Left colon (tissue), 2 donors: ENCODE measurements at regions not wholly inside any gene's neighbourhood (a gene's known extent, or its start where the extent isn't known, plus 50 kb on each side); places are given as distances from the start of the nearest gene placed in this dataset.

ENCODE experiments used
- ATAC-seq: fragments of 200-7000 bp; cut with Tn5 transposase; one replicate; pipeline ENCODE4 v1.9.1; 2020; ENCODE audit warnings: mild to moderate bottlenecking, moderate library complexity
- DNase-seq, 2 donors: peaks; one replicate each; pipeline ENCODE4 v3.0.0-alpha.2; 2020
- intact Hi-C, 2 donors: fragments of 100-400 bp; cut with DNase I in 1 of 2; cut with micrococcal nuclease in 1 of 2; formaldehyde crosslinking; loops; one replicate each; pipeline versions ENCODE4 v1.11.2 to v1.14.0; 2022; cut with DNase I, micrococcal nuclease
- donor health status: DM: no; HTN: no; CAD: no.
- donor health status: DM: yes; HTN: yes; CAD: no.

DNA sequence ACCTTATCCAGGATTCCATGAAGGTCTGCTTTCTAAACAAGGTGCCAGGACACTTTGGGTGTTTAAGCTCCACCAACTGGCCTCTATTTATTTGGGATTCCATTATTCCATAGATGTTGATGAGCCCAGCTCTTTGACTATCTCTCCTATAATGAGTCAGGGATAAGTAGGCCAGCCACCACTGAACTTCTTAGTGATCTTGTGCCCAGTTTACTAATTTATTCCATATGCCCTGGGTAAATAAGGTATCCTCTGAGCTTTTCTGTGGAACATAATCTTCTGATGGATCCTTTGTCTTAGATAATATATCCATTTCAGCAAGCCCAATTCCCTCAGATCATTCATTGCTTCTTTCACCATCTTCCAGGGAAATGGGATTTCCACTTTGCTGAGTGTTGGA lies 535.0 kb downstream of the FOXG1 start:
- ATAC-seq (no peak), DNase-seq (no peak)
- intact Hi-C loops = no loop called here

DNA sequence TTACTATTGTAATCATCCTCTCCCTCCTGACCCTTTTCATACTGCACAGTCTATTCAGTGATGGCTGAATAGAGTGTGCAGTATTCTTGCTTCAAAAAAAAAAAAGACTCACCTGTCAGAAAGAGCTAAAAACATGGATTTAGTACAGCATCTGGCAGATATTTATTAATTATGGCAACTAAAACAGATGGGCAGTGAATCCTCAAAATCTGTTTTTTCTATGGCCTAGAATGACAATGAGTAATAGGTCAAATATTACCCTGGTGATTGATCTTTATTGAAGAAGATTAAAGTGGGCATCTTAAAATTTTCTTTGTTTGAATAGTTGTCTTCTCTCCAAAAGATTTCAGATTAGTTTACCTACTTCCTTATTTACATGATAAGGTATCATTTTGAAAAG lies 543.6 kb downstream of the FOXG1 start:
- intact Hi-C loops = no loop called here
- DNase-seq = no peak
- no peak for ATAC-seq

DNA sequence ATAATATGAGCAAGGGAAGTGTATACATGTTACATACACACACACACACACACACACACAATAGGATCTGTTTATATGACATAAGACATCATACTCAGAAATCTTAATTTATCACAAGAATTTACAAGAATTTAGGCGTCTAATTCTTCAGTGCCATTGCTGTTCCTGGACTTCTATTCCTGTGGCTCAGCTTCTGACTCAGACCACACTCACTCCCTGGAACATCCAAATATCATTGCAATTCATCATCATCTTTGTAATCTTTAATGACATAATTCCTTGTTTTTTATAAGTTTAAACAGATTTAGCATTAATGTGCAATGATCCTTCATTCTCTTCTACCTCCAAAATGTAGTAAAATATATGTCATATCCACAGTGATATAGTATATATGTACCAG lies 544.2 kb downstream of the FOXG1 start:
- DNase-seq (no peak), ATAC-seq (no peak)
- intact Hi-C loops = no loop called here

DNA sequence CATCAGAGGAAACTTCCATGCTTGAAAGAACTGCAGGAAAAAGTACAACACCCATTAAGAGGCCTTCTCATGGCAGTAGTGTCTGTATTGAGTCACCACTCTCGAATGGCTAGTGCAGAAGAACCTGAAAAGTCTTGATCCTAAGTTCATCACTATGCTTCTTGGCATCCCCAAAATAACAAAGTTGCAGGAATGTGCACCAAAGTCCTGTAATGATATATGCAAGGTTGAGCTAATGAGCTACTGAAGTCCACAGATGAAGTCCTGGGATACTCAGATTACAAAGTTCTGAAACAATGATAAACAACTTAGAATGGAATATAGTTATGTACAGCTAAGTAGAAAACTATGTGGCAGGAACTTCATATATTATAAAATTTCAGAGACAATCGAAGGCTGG lies 545.4 kb downstream of the FOXG1 start:
- intact Hi-C loops = no loop called here
- ATAC-seq (no peak), DNase-seq (no peak)

DNA sequence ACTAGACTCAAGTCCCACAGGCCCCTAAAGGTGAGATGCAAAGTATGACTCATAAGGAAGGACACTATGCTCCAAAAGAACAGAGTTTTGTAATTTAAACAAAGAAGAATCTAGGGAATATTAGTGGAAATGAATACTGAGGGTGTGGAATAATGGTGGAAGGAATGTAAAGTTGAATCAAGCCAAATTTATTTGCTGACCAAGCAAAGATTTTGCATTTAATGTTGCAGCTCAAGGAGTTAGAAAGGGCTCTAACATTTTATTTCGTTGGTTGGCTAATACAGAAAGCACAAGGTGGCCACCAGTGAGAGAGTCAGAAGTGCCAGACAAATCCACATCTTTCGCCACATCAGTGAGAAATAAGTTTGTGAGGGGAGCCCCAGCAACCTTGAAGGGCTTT lies 550.3 kb downstream of the FOXG1 start:
- DNase-seq (no peak), ATAC-seq (no peak)
- intact Hi-C loops = no loop called here

DNA sequence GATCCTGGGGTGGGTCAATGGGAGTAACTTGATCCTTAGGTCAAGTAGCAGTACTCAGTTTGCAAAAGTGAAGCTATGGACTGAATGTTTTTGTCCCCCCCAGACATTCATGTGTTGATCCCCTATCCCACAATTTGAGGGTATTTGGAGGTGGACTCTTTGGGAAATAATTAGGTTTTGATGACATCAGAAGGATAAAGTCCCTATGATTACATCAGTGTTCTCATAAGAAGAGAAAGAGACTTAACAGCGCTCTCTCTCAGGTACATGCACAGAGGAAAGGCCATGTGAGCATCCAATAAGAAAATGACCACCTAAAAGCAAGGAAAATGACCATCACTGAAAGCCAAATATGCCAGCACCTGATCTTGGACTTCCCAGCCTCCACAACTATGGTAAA lies 550.8 kb downstream of the FOXG1 start:
- DNase-seq = no peak
- intact Hi-C loops = no loop called here
- no peak for ATAC-seq

DNA sequence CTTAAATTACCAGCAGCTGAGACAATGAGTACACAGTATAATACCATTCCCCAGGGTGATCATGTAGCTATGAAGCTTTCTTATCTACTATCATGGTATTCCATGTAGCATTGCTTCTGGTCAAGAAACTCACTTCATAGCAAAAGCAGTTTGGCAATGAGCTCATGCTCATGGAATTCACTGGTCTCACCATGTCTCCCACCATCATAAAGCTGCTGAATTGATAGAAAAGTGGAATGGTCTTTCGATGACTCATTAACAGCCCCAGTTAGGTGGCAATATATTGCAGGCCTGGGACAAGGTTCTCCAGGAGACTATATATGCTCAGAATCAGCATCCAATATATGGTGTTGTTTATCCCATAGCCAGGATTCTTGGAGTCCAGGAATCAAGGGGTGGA lies 553.7 kb downstream of the FOXG1 start:
- no peak for ATAC-seq
- no peak for DNase-seq
- intact Hi-C loops = no loop called here

DNA sequence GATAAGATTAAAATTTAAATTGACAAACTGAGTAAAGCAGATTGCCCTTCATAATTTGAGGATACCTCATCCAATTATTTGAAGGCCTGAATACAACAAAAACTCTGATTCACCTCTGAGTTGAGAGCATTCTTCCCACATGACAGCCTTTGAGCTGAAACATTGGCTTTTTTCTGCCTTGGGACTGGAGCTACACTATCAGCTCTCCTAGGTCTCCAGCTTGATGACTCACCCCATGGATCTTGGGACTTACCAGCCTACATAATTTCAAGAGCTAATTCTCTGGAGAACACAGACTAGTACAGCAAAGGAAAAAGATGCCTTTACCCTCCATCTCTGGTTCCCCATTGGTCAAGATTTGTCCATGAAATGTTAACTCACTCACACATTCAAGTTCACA lies 555.1 kb downstream of the FOXG1 start:
- ATAC-seq = no peak
- no peak for DNase-seq
- intact Hi-C loops = no loop called here

DNA sequence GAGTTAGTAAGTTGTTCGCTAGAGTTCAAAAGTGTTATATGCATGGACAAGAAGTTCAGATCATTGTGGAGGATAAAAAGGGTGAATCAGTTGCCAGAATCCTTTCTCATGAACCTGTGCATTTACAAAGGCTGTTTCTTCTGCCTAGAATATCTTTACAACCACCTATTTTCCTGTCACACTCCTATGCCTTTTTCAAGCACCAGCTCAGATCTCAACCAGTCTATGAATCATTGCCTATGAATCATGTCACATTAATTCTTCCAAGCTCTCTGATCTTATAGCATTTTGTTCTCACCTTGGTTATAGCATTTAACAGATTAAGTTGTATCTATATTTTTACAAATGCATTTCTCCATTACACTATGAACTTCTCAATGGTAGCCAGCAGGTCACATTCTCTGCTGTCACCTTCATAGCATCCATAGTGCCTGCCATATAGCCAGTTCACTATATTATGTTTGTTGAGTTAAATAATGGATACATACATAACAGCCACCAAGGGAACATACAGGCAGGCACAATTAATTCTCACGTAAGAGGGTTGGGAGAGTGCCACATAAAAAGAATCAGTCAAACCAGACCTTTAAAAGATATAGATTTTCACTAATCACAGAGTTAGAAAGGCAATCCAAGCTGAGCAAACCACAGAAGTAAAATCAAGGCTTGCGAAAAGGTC lies 573.0 kb downstream of the FOXG1 start:
- no peak for DNase-seq
- no peak for ATAC-seq
- intact Hi-C loops = no loop called here

DNA sequence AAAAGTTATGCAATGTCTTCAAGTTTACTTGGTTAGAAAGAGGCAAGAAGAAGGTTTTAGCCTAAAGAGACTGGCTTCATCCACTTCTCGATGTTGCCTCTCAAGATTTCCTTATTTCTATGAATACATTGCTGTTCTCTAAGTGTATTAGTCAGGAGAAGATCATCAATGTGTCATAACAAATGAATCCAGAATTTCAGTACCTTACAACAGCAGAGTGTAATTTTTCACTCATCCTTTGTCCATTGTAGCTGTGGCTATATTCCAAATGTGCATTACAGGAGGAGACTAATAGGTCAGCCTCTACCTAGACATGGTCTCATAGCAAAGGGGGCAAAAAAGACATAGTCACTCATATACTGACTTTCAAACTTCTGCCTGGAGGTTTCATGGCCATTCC lies 579.1 kb downstream of the PRKD1 start:
- ATAC-seq (no peak), DNase-seq (no peak)
- intact Hi-C loops = no loop called here

DNA sequence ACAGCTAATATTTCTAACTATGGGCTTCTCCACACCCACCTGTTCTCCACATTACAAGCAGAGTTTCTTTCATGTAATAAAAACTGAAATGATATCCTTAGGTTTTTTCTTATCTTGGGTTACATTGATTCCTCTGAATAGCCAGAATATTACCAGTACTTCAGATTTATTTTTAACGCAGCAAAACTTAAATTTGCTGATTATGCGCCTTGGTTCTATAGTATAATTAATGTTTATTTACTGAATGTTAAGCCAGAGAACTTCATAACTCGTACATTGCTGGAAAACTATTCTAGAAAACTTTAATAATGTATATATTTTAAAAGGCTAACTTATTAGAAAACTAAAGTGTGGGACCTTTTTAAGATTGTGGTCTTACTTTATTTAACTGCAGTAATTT lies 577.2 kb downstream of the PRKD1 start:
- no peak for ATAC-seq

DNA sequence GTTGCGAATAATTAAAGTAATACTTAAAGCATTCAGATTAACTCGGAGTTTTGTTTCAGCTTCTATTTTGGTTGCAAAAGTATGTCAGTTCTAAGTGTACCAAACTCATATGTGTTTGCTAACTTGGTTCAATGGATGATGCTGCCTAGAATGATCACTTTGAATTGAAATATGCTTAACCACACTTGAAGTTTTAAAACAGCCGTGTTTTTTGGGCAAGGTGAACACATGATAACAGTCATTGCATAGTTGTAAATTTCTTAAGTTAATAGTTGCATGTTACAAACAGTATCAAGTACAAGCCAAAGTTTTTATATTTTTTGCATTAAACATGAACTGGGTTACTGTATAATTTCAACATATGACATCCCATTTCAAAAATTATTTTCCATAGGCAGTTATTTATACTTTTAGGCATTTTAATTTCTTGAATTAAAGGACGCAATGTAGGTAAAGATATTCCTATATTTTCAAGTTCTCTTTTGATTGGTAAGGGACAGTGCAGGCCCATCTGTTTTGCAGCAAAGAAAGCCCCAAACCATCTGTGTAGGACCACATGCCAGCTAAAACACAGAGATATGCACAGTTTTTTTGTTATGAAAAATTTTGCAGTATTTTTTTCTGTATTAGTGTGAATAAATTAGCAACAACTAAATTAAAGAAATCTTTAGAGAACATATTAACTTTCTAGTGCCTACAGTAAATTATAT lies 575.5 kb downstream of the PRKD1 start:
- intact Hi-C loops = no loop called here
- no peak for ATAC-seq
- DNase-seq = no peak

More for the DNA sequence above, 577.2 kb downstream of the PRKD1 start:
- intact Hi-C loops = no loop called here
- no peak for DNase-seq

DNA sequence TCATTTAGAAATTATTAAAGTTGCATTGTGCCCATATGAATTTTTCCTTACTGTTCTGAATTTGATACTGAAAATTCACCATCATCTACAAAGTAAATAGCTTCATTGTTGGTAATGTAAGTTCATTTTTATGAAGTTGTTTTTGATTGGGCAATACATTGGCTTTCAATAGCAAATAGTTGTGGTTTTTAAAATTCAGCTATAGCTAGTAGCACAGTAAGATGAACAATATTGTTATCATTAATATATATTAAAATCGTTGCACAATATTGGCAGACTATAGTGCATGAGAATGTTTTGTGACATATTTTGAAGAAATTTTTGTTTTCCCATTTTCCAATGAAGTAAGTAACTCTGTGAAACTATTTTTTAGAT lies 575.0 kb downstream of the PRKD1 start:
- intact Hi-C loops = no loop called here
- ATAC-seq (no peak), DNase-seq (no peak)

DNA sequence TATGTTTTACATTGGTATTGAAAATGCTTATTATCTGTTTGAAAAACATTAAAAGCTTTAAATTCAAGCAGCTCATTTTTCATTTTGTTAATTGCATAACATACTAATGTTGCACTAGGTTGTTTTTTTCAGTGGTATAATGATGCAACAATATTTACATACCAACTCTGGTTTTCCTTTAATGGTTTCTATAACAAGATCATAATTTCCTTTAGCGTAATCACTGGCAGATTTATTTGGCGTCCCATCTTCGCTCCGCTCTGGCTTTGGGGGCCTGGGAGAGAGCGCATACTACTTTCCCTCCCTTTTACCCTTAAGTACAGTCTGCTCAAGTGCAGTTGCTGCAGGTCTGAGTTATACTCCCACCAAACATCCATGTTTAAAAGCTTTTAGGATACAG lies 574.1 kb downstream of the PRKD1 start:
- intact Hi-C loops = no loop called here
- ATAC-seq = no peak
- DNase-seq = no peak

DNA sequence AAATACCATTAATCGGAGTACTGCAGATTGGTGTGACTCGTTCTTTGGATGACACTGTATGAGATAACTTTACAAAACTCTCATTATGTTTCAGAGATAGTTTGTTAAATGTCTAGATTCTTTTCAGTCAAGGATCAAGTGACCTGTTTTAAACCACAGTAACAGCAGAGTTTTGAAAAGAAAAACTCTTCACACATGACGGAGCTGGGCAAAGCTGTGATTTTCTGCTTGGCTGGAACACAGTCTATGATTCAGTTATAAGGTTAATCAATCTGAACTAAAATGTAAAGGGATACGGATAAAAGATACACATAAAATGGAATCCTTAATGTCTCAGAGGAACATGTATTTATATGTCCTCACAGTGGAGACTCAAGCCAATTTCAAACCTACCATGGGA lies 573.2 kb downstream of the PRKD1 start:
- no peak for ATAC-seq
- intact Hi-C loops = no loop called here
- no peak for DNase-seq

DNA sequence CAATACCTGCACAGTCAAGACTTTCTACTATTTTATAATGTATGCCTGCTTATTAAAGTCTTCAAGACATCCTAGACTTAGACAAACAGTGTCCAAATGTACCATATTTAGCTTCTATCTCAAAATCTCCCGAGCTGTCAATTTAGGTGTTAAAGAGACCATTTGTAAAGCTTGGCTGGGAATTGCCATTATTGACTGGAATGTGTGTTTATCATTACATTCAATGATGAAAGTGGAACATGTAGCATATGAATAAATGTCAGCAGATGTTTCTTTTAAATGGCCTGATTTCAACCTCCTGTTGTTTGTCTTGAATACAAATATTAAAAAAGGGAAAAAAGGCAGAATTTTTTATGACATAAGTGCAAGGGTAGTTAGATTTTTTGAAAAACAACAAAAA lies 572.3 kb downstream of the PRKD1 start:
- intact Hi-C loops = no loop called here
- DNase-seq (no peak), ATAC-seq (no peak)

DNA sequence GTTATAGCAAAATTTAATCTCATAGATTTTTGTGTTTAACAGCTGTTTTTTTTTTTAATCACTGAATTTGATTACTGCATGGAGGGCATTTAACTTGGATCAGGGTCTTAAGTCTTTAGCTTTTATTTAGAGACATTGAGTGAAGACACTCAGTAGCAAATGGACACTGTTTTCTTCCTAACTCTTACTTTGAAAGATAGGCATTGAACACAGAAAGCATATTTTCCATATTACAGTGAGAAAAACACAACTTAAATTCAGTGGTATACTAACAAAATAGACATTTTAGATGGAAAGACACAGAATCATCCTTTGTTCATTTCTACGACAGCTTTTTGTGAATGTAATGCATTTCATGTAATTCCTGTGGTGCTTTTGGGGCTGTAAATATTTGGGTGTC lies 571.8 kb downstream of the PRKD1 start:
- intact Hi-C loops = no loop called here
- no peak for DNase-seq
- no peak for ATAC-seq

DNA sequence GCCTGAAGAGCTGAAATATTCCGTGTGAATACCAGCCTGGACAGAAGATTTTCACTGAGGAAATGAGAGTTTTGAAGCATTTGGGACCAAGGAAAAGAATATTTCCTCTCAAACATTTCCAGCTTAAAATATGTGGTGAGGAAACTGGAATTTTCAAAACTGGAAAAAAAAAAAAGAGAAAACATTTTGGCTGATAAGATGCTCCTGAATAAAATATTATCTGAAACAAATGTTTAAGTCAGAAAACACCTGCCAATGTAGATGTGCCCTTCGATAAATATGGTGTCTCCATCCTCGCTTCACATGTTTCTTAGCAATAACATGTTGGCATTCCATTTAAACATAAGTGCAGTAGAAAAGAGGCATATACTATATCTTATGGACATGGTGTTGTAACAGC lies 567.0 kb downstream of the PRKD1 start:
- intact Hi-C loops = no loop called here
- ATAC-seq = no peak

DNA sequence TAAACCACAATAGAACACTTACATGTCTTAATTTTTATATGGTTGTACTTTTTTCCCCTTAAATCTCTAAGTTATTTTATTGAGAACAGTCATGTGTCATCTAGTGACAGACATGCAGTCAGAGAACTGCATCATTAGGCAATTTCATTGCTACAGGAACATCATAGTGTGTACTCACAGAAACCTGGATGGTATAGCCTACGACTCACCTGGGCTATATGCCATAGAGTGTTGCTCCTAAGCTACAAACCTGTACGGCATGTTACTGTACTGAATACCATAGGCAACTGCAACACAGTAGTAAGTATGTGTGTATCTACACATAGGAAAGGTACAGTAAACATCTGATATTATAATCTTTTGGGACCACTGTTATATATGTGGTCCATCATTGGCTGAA lies 557.6 kb downstream of the PRKD1 start:
- DNase-seq (no peak), ATAC-seq (no peak)
- intact Hi-C loops = no loop called here

More for the DNA sequence above, 567.0 kb downstream of the PRKD1 start:
- no peak for DNase-seq

DNA sequence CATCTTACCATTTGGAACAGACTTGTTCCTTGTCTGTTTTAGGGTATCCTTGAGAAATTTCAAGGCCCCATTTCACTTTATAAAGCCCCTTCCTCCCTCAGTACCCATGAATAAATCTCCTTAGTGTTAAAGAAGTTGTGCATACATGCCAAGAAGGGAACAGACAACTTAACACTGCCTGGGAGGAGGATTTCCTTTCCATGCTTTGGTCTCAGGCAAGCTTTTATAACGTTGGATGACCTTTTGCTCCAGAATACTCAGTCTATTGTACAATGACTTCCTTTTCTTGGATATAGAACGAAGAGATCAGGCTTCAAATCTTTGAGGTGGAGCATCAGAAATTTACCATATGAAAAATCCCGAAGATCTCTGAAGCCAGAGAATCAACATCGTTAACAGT lies 551.4 kb downstream of the PRKD1 start:
- no peak for DNase-seq
- ATAC-seq = no peak
- intact Hi-C loops = no loop called here

DNA sequence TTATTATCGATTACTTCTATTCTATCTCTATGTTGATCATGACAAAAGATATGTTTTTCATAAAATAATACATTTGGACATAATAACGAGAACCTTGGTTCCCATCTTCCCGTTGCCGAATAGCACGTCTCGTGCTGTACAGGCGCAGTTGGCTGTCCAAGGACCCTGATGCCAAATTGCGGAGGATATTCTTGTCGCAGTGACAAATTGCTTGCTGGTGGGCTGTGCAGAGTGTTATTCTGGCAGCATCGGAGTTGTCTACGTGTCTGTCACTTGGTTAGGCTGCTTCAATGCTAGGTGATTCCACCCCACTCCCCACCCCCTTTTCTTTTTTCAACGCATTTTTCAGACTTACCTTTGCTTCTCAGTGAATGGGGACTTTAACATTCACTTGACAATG lies 546.8 kb downstream of the PRKD1 start:
- DNase-seq (no peak), ATAC-seq (no peak)
- intact Hi-C loops = no loop called here
